ENCODE measurements at regions not wholly inside any gene's neighbourhood (a gene's known extent, or its start where the extent isn't known, plus 50 kb on each side); places are given as distances from the start of the nearest gene placed in this dataset.

DNA sequence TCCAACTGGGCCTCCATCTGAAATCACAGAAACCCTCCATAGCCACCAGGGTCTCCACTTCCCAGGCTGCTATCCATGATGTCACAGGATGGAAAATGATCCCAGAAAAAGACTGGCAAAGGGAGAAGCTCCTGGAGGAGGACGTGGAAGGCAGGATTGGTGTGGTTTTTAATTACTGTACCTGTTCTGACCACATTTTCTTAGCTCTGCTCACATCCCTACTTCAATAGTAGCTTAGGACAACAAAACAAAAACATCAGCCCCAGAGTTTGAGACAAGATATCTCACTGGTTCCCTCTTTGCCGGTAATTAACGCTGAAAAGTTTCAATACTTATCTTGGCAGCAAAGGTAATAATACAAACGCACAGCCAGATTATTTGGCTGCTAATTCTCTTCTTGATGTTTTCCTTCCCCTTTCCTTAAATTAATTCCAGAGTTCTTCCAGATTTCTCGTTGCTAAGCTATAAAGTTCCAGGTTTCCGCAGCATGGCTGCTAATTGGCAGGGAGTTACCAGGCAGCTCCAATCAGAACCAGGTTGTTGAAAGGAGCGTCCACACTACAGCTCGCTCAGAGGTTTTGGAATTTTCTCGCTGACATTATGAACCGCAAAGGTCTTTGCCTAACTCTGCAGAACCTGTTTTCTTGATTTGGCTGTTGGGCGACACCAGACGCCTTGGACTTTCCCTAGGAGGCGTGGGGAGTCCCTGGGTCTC, 263.4 kb downstream of the MRTFB start:
- no peak for DNase-seq (ENCODE audit: low spot score)

DNA sequence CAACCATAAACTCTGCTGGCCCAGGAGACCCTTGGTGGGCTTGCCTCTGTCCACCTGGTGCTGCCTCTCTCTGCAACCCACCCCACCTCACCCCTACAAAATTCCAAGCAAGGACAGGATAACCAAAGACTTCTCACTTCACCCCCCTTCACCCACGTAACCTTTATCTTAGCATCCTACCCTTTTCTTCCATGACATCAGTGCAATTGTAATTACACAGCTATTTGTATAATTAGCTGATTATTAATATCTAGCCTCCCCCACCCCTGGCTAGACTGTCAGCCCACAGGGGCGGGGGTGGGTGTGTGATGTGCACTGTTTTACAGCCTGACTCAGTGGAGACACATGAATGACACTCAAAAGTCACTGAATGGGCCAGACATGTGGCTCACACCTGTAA, 262.2 kb downstream of the MRTFB start:
- no peak for DNase-seq (ENCODE audit: low spot score)

DNA sequence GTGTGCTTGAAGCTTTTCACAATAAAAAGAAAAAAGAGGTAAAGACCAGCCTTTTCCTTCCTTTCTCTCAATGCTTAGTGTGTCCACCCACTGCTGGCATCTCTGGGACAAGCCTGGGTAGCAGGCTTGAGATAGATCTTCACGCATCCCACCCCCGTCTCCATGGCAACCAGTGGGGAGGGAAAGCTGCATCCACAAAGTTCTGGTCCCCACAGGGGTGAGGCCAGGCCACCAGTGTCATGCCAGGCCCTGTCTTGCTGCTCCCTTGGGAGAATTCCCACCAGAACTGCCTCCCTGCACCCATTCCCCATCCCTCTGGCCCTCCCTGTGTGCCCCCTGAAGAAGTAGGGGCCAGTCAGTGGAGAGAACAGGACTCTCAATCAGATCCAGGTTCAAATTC, 259.9 kb downstream of the MRTFB start:
- DNase-seq (ENCODE audit: low spot score), result no peak

- DNase-seq (ENCODE audit: low spot score), result no peak
These were observed 258.7 kb downstream of the MRTFB start for GRCh38 chr16:14329727-14330350.

GRCh38 chr16:14325502-14326401, 254.6 kb downstream of the MRTFB start:
- DNase-seq (ENCODE audit: low spot score), result no peak

DNA sequence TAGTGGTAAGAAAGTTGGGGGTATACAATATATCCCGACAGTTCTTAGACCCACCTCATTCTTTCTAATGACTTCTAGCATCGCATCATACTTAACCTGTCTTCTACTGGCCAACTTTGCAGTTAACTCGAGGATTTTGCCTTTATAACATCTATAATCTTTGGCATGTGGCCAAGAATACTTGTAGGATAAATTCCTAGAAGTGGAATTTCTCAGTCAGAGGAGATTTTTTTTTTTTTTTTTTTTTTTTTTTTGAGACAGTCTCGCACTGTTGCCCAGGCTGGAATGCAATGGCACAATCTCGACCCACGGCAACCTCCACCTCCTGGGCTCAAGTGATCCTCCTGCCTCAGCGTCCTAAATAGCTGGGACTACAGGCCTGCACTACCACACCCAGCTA, 253.5 kb downstream of the MRTFB start:
- no peak for DNase-seq (ENCODE audit: low spot score)

DNA sequence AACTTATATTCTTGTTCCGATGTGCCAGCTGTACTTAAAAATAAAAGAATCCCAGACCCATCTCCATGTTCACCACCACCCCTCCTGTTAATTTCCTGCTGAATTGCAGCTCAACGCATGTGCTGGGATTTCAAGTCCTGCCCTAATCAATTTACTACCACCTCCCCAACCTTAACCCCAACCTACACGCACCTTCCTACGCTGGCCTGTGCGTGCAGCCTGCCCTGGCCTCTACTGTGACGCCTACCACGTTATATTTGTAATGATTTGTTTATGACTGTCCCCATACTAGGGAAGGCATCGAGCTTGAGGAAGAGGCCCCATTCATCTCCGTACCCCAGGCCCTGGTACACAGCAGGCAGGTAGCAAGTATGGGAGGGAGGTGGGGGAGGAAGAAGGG, 251.1 kb downstream of the MRTFB start:
- no peak for DNase-seq (ENCODE audit: low spot score)

- DNase-seq (ENCODE audit: low spot score), result no peak
These were observed 250.4 kb downstream of the MRTFB start for GRCh38 chr16:14321542-14321941.

DNA sequence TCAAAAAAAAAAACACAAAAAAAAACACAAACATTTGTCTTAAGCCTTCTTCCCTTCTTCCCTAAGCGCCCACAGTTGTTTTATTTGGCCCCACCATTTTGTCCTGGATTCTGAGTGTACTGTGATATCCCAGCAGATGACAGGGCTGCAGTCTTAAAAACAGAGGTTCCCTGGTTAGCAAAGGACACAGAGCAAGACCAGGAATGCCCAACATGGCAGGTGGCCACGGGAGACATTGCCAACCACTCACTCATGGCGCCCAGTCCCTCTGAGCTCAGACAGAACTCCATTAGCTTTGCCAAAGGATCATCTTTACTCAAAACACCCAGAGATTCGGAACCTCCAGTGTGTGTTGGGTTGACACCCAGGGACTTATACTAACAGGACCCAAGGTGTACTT, 249.3 kb downstream of the MRTFB start:
- DNase-seq (ENCODE audit: low spot score), result no peak
